K562 (cell line): ENCODE measurements at regions not wholly inside any gene's neighbourhood (a gene's known extent, or its start where the extent isn't known, plus 50 kb on each side); places are given as distances from the start of the nearest gene placed in this dataset.

ENCODE experiments used
- ATAC-seq: fragments of 200-7000 bp; cut with Tn5 transposase; 3 replicates; pipeline ENCODE4 v1.9.1; 2020; ENCODE audit warnings: moderate library complexity
- BruUV-seq: library from RNA; stranded (reverse); fragments of 400-500 nt; replicated peaks from 2 replicates; lab custom pipeline; 2021; lab: Mats Ljungman, UMichigan
- CTCF ChIA-PET: fragments of 300-600 bp; formaldehyde crosslinking; extraction: SDS; loops from one replicate; lab custom pipeline; 2021; ENCODE audit warnings: low intra/inter-chr PET ratio; lab: Yijun Ruan, JAX
- POLR2A ChIA-PET: fragments of 300-600, 350-650 bp; sonication (Branson Sonifier 250); formaldehyde crosslinking; extraction: SDS; loops from one replicate; lab custom pipeline; 2021; ENCODE audit warnings: antibody characterized with exemption, inconsistent platforms; lab: Yijun Ruan, JAX
- DNase-seq, 4 experiments: peaks; one replicate each; pipeline versions ENCODE4 v3.0.0 to v3.0.0-alpha.2; 2011 to 2018; ENCODE audit warnings: low spot score in 3 of 4, mixed read lengths in 3 of 4; ENCODE audit errors: extremely low read depth in 1 of 4
- FAIRE-seq: peaks from 2 replicates; lab custom pipeline; 2011; peaks lifted over from hg19 to GRCh38; lab: Jason Lieb, UNC
- H2AFZ ChIP-seq: 2 replicates; pipeline ENCODE4 v1.6.0; 2011; ENCODE audit warnings: low read depth, low read length, control low read depth, inconsistent platforms
- H3K27ac ChIP-seq: fragments of 200-600 bp; 3 replicates; pipeline ENCODE4 v1.8.0; 2011; ENCODE audit warnings: low read depth, mild to moderate bottlenecking, control low read depth, inconsistent platforms, low read length, moderate library complexity, mixed read lengths; ENCODE audit errors: extremely low read depth
- H3K27me3 ChIP-seq, 2 experiments: fragments of 300-600 bp in 1 of 2; 2 replicates in 1 of 2; 3 replicates in 1 of 2; pipeline versions ENCODE4 v1.6.0 to v1.8.0; 2011; ENCODE audit warnings: inconsistent platforms in 2 of 2, low read length in 2 of 2, mild to moderate bottlenecking in 1 of 2, mixed read lengths in 1 of 2, moderate library complexity in 1 of 2; ENCODE audit not compliant: control insufficient read depth in 2 of 2, insufficient read depth in 2 of 2
- H3K36me3 ChIP-seq: fragments of 300-600 bp; 3 replicates; pipeline ENCODE4 v1.8.0; 2011; ENCODE audit warnings: mild to moderate bottlenecking, low read length, inconsistent platforms; ENCODE audit not compliant: control insufficient read depth, insufficient read depth
- H3K4me1 ChIP-seq, 2 experiments: fragments of 200-600 bp in 1 of 2; replicated peaks in 1 of 2; 2 replicates in 1 of 2; 3 replicates in 1 of 2; pipeline versions ENCODE4 v1.5.1 to v1.8.0; 2011; ENCODE audit warnings: inconsistent platforms in 2 of 2, low read length in 2 of 2, mild to moderate bottlenecking in 1 of 2, mixed read lengths in 1 of 2, moderate library complexity in 1 of 2; ENCODE audit not compliant: control insufficient read depth in 2 of 2, insufficient read depth in 2 of 2
- H3K4me2 ChIP-seq: 2 replicates; pipeline ENCODE4 v1.6.1; 2011; ENCODE audit warnings: low read length, control low read depth, inconsistent platforms, mixed read lengths; ENCODE audit not compliant: insufficient read depth
- H3K4me3 ChIP-seq: fragments of 200-600 bp; sonication (generic), shearing (Covaris generic); 2 replicates; pipeline ENCODE4 v1.5.1; 2016; ENCODE audit warnings: control low read depth, inconsistent platforms
- H3K79me2 ChIP-seq: fragments of 200-600 bp; 3 replicates; pipeline ENCODE4 v1.8.0; 2011; ENCODE audit warnings: low read length, inconsistent platforms; ENCODE audit not compliant: control insufficient read depth, insufficient read depth
- H3K9ac ChIP-seq, 2 experiments: 2 replicates each; pipeline versions ENCODE4 v1.6.0 to v1.6.1; 2011; ENCODE audit warnings: low read depth in 2 of 2, low read length in 2 of 2, control low read depth in 1 of 2, inconsistent platforms in 1 of 2, mild to moderate bottlenecking in 1 of 2, mixed read lengths in 1 of 2; ENCODE audit not compliant: insufficient read depth in 1 of 2
- H3K9me1 ChIP-seq: one replicate; pipeline ENCODE4 v1.6.0; 2011; ENCODE audit warnings: inconsistent platforms, mild to moderate bottlenecking, low read length, moderate library complexity; ENCODE audit not compliant: control insufficient read depth, insufficient read depth
- H3K9me3 ChIP-seq: replicated peaks from 2 replicates; pipeline ENCODE4 v1.5.1; 2011; ENCODE audit warnings: low read depth, low read length, inconsistent platforms; ENCODE audit not compliant: control insufficient read depth, insufficient read depth
- H4K20me1 ChIP-seq: replicated peaks from 2 replicates; pipeline ENCODE4 v1.6.1; 2011; ENCODE audit warnings: low read length, inconsistent platforms, mixed read lengths; ENCODE audit not compliant: control insufficient read depth, insufficient read depth
- ARID3A ChIP-seq: IDR thresholded peaks from 2 replicates; pipeline ENCODE4 v1.6.1; 2012; ENCODE audit warnings: low read depth, low read length, improper control_type of control experiment, borderline replicate concordance
- ASH1L ChIP-seq: fragments of 450-650 bp; IDR thresholded peaks from 2 replicates; pipeline ENCODE4 v1.6.1; 2018; ENCODE audit warnings: borderline replicate concordance, mild to moderate bottlenecking, low read depth; ENCODE audit not compliant: partially characterized antibody
- HDAC1 ChIP-seq, 2 experiments: fragments of 450-650 bp; IDR thresholded peaks; 2 replicates each; pipeline ENCODE4 v1.6.1; 2016 to 2017; ENCODE audit warnings: inconsistent platforms in 1 of 2, mild to moderate bottlenecking in 1 of 2, moderate library complexity in 1 of 2
- KDM1A ChIP-seq, 2 experiments: fragments of 450-650 bp; IDR thresholded peaks; 2 replicates each; pipeline ENCODE4 v1.6.1; 2016; ENCODE audit warnings: mild to moderate bottlenecking in 2 of 2
- PCBP2 ChIP-seq: fragments of 200-400 bp; formaldehyde crosslinking; IDR thresholded peaks from 2 replicates; pipeline ENCODE4 v1.6.1; 2018; ENCODE audit warnings: low read length, low read depth, mild to moderate bottlenecking, moderate library complexity; ENCODE audit not compliant: poor library complexity, severe bottlenecking
- POLR3G ChIP-seq: IDR thresholded peaks from 2 replicates; pipeline ENCODE4 v1.6.1; 2011; ENCODE audit not compliant: insufficient read length, insufficient replicate concordance; ENCODE audit errors: extremely low read depth
- RBM39 ChIP-seq: fragments of 200-400 bp; formaldehyde crosslinking; optimal IDR thresholded peaks from 2 replicates; pipeline ENCODE3; 2018; ENCODE audit warnings: low read depth, low read length
- STAG1 ChIP-seq: sonication (generic); formaldehyde crosslinking; IDR thresholded peaks from 2 replicates; pipeline ENCODE4 v1.5.0; 2020; ENCODE audit warnings: missing genetic modification reagents, borderline replicate concordance
- TCFL5 ChIP-seq: fragments of 250-450 bp; sonication (Bioruptor Pico); conservative IDR thresholded peaks from 2 replicates; pipeline ENCODE4 v1.6.1; 2021; ENCODE audit warnings: mild to moderate bottlenecking, moderate library complexity, matching md5 sums
- TFE3 ChIP-seq: fragments of 450-650 bp; formaldehyde crosslinking; IDR thresholded peaks from 2 replicates; pipeline ENCODE4 v1.4.0; 2020; ENCODE audit warnings: mild to moderate bottlenecking, mixed read lengths
- TGIF2 ChIP-seq: sonication (generic); formaldehyde crosslinking; IDR thresholded peaks from 2 replicates; pipeline ENCODE4 v1.8.1; 2022; ENCODE audit warnings: mild to moderate bottlenecking, missing genetic modification reagents, moderate library complexity
- ZNF175 ChIP-seq: fragments of 200-800 bp; sonication (Bioruptor generic); IDR thresholded peaks from 2 replicates; pipeline ENCODE4 v1.6.1; 2016; ENCODE audit warnings: low read depth, mild to moderate bottlenecking, missing genetic modification characterization, missing compliant biosample characterization
- ZNF277 ChIP-seq: fragments of 250-450 bp; sonication (Bioruptor Pico); IDR thresholded peaks from 2 replicates; pipeline ENCODE4 v1.8.0; 2022; ENCODE audit warnings: inconsistent platforms, mild to moderate bottlenecking, moderate library complexity, borderline replicate concordance
- WGBS: fragments of 100-300 bp; shearing (Covaris generic); methylation state at CpG from one replicate; pipeline ENCODE4 v1.1.6; 2016; ENCODE audit warnings: low coverage, mixed read lengths; ENCODE audit not compliant: insufficient coverage; ENCODE audit errors: missing lambda C conversion rate; 5-methylcytosine and 5-hydroxymethylcytosine counted together
- in situ Hi-C: fragments of 300-500 bp; cut with MboI; formaldehyde crosslinking; loops from 4 replicates; pipeline ENCODE4 v1.15.0; 2018; ENCODE audit warnings: inconsistent platforms, mixed read lengths
- intact Hi-C: fragments of 100-400 bp; cut with micrococcal nuclease; formaldehyde crosslinking; loops from 2 replicates; pipeline ENCODE4 v1.14.2; 2022
- TF ChIP-seq, protein P1 (sequence below): fragments of 450-650 bp; IDR thresholded peaks from 2 replicates; pipeline ENCODE4 v1.7.1; 2018; ENCODE audit warnings: mild to moderate bottlenecking, low read depth; ENCODE audit not compliant: partially characterized antibody

GRCh38 chr2:171610824-171611223 is 76.4 kb upstream of the DYNC1I2 start (continued):
- TF ChIP-seq ARID3A, result no peak

- in situ Hi-C loops, result no loop called here
- no peak for FAIRE-seq
- H3K4me2 ChIP-seq, result no peak overlapping the region
- no peaks in the 10 kb centered on the region for H3K79me2 ChIP-seq
- no peak overlapping the region for H2AFZ ChIP-seq
- no TSS peak for BruUV-seq
- no peaks in the 10 kb centered on the region for H3K36me3 ChIP-seq
- no peak for ATAC-seq
- ChIA-PET POLR2A (no interaction called here), CTCF (no interaction called here)
- intact Hi-C loops, result no loop called here
- H3K27me3 ChIP-seq, result peaks cover 13 to 20% of the 10 kb centered on the region in 2 experiments; a peak in 4 of 5 replicates
- no peaks in the 10 kb centered on the region for H4K20me1 ChIP-seq
- H3K4me3 ChIP-seq, result no peak overlapping the region
- H3K9me3 ChIP-seq, result no peaks in the 10 kb centered on the region
- H3K9me1 ChIP-seq, result no peaks in the 10 kb centered on the region
- WGBS, result 0% methylated on average over 1 of the region's 1 CpG
- no peak overlapping the region for H3K9ac ChIP-seq
- H3K4me1 ChIP-seq, result peaks cover 0 to 3% of the 10 kb centered on the region in 2 experiments; a peak in 1 of 5 replicates
- DNase-seq, result no peak
- H3K27ac ChIP-seq, result no peak overlapping the region
- TF ChIP-seq HDAC1 (IDR thresholded peaks at IDR 0.05) (no peak), TFE3 (no peak), POLR3G (no peak), STAG1 (CRISPR knock-in tag) (no peak), TGIF2 (CRISPR knock-in tag) (no peak), PCBP2 (no peak), ZNF277 (CRISPR knock-in tag) (no peak), RBM39 (no peak), TCFL5 (CRISPR knock-in tag) (no peak), KDM1A (IDR thresholded peaks at IDR 0.05) (no peak), ZNF175 (no peak), ASH1L (no peak)
- TF ChIP-seq, protein P1, sequence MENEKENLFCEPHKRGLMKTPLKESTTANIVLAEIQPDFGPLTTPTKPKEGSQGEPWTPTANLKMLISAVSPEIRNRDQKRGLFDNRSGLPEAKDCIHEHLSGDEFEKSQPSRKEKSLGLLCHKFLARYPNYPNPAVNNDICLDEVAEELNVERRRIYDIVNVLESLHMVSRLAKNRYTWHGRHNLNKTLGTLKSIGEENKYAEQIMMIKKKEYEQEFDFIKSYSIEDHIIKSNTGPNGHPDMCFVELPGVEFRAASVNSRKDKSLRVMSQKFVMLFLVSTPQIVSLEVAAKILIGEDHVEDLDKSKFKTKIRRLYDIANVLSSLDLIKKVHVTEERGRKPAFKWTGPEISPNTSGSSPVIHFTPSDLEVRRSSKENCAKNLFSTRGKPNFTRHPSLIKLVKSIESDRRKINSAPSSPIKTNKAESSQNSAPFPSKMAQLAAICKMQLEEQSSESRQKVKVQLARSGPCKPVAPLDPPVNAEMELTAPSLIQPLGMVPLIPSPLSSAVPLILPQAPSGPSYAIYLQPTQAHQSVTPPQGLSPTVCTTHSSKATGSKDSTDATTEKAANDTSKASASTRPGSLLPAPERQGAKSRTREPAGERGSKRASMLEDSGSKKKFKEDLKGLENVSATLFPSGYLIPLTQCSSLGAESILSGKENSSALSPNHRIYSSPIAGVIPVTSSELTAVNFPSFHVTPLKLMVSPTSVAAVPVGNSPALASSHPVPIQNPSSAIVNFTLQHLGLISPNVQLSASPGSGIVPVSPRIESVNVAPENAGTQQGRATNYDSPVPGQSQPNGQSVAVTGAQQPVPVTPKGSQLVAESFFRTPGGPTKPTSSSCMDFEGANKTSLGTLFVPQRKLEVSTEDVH, result no peak
Observed at GRCh38 chr2:171615069-171615468, 72.2 kb upstream of the DYNC1I2 start.
